HEK293 (cell line): ENCODE measurements at regions not wholly inside any gene's neighbourhood (a gene's known extent, or its start where the extent isn't known, plus 50 kb on each side); places are given as distances from the start of the nearest gene placed in this dataset.

Source experiments
- CTCF ChIP-seq: fragments of 450-650 bp; formaldehyde crosslinking; IDR thresholded peaks from 2 replicates; pipeline ENCODE4 v1.5.1; 2016; ENCODE audit warnings: missing biosample characterization, missing genetic modification characterization
- HOXA7 ChIP-seq: sonication (generic); formaldehyde crosslinking; IDR thresholded peaks from 2 replicates; pipeline ENCODE4 v1.8.1; 2022; ENCODE audit warnings: missing genetic modification reagents, borderline replicate concordance
- PRDM10 ChIP-seq: fragments of 450-650 bp; formaldehyde crosslinking; IDR thresholded peaks from 2 replicates; pipeline ENCODE4 v1.5.1; 2016; ENCODE audit warnings: missing biosample characterization, missing genetic modification characterization
- SETDB1 ChIP-seq: IDR thresholded peaks from one replicate; pipeline ENCODE4 v1.6.1; 2017; ENCODE audit warnings: mild to moderate bottlenecking, low read length, moderate library complexity, mixed read lengths; ENCODE audit not compliant: insufficient read length
- SP2 ChIP-seq: fragments of 450-650 bp; formaldehyde crosslinking; IDR thresholded peaks from 2 replicates; pipeline ENCODE4 v1.5.1; 2016; ENCODE audit warnings: missing biosample characterization, missing genetic modification characterization
- ZBTB11 ChIP-seq: fragments of 450-650 bp; formaldehyde crosslinking; conservative IDR thresholded peaks from 2 replicates; pipeline ENCODE4 v1.5.1; 2016; ENCODE audit warnings: low read depth, missing biosample characterization, missing genetic modification characterization
- ZBTB20 ChIP-seq: fragments of 450-650 bp; formaldehyde crosslinking; IDR thresholded peaks from 2 replicates; pipeline ENCODE4 v1.5.1; 2016; ENCODE audit warnings: missing biosample characterization, missing genetic modification characterization
- ZBTB44 ChIP-seq: fragments of 450-650 bp; IDR thresholded peaks from 2 replicates; pipeline ENCODE4 v1.5.1; 2018; ENCODE audit warnings: missing biosample characterization, mild to moderate bottlenecking, missing genetic modification characterization
- ZNF146 ChIP-seq: fragments of 450-650 bp; formaldehyde crosslinking; IDR thresholded peaks from 2 replicates; pipeline ENCODE4 v1.5.1; 2016; ENCODE audit warnings: missing biosample characterization, missing genetic modification characterization
- ZNF280D ChIP-seq: fragments of 450-650 bp; formaldehyde crosslinking; IDR thresholded peaks from 2 replicates; pipeline ENCODE4 v1.5.1; 2016; ENCODE audit warnings: missing biosample characterization, missing genetic modification characterization
- ZNF350 ChIP-seq: fragments of 450-650 bp; formaldehyde crosslinking; IDR thresholded peaks from 2 replicates; pipeline ENCODE4 v1.5.0; 2017; ENCODE audit warnings: missing biosample characterization, mild to moderate bottlenecking, missing genetic modification characterization
- ZNF510 ChIP-seq: fragments of 450-650 bp; formaldehyde crosslinking; IDR thresholded peaks from 2 replicates; pipeline ENCODE4 v1.5.1; 2018; ENCODE audit warnings: mild to moderate bottlenecking, missing genetic modification characterization, missing biosample characterization; ENCODE audit not compliant: insufficient replicate concordance
- ZSCAN4 ChIP-seq: fragments of 450-650 bp; formaldehyde crosslinking; IDR thresholded peaks from 2 replicates; pipeline ENCODE4 v1.5.1; 2017; ENCODE audit warnings: missing biosample characterization, missing genetic modification characterization

GRCh38 chr5:91307048-91307447, 76.1 kb downstream of the ARRDC3 start:
- TF ChIP-seq ZBTB11 (no peak), CTCF (tag by site-specific recombination) (no peak), ZNF280D (tag by site-specific recombination) (no peak), HOXA7 (no peak), ZSCAN4 (tag by site-specific recombination) (no peak), PRDM10 (no peak), ZBTB20 (tag by site-specific recombination) (no peak), SETDB1 (no peak), ZBTB44 (tag by site-specific recombination) (no peak), ZNF510 (no peak), ZNF146 (tag by site-specific recombination) (no peak), ZNF350 (tag by site-specific recombination) (no peak), SP2 (no peak)
